ENCODE measurements at regions not wholly inside any gene's neighbourhood (a gene's known extent, or its start where the extent isn't known, plus 50 kb on each side); places are given as distances from the start of the nearest gene placed in this dataset.

- TF ChIP-seq, protein P1, sequence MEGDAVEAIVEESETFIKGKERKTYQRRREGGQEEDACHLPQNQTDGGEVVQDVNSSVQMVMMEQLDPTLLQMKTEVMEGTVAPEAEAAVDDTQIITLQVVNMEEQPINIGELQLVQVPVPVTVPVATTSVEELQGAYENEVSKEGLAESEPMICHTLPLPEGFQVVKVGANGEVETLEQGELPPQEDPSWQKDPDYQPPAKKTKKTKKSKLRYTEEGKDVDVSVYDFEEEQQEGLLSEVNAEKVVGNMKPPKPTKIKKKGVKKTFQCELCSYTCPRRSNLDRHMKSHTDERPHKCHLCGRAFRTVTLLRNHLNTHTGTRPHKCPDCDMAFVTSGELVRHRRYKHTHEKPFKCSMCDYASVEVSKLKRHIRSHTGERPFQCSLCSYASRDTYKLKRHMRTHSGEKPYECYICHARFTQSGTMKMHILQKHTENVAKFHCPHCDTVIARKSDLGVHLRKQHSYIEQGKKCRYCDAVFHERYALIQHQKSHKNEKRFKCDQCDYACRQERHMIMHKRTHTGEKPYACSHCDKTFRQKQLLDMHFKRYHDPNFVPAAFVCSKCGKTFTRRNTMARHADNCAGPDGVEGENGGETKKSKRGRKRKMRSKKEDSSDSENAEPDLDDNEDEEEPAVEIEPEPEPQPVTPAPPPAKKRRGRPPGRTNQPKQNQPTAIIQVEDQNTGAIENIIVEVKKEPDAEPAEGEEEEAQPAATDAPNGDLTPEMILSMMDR (IDR thresholded peaks at IDR 0.05; ENCODE audit: low read length): no peak
- no peak for TF ChIP-seq EZH2phosphoT487 (IDR thresholded peaks at IDR 0.05; ENCODE audit: low read length)
- no peak for TF ChIP-seq EZH2 (optimal IDR thresholded peaks at IDR 0.05; ENCODE audit: low read depth, low read length)
Observed at GRCh38 chr1:80278936-80279335, 1272.4 kb upstream of the ADGRL4 start.

Measured in MM.1S (cell line).